ENCODE measurements at regions not wholly inside any gene's neighbourhood (a gene's known extent, or its start where the extent isn't known, plus 50 kb on each side); places are given as distances from the start of the nearest gene placed in this dataset.

- H3K27me3 ChIP-seq, result no peaks in the 10 kb centered on the region
- intact Hi-C loops (cut with DNase I; ENCODE audit: low total_unique reads), result no loop called here
- no peaks in the 10 kb centered on the region for H3K36me3 ChIP-seq
- peaks cover 0 to 4% (median 2%) of the 10 kb centered on the region in 4 donors for H3K9me3 ChIP-seq
- DNase-seq, result no peak
- WGBS, 5 donors, result 66 to 79% (median 72%) methylated on average over 2 of the region's 2 CpGs
- no peak overlapping the region for H3K27ac ChIP-seq
- TF ChIP-seq POLR2A (IDR thresholded peaks at IDR 0.05) (no peak), EP300 (IDR thresholded peaks at IDR 0.05) (no peak), POLR2AphosphoS5 (IDR thresholded peaks at IDR 0.05) (no peak)
- TF ChIP-seq, protein P1, sequence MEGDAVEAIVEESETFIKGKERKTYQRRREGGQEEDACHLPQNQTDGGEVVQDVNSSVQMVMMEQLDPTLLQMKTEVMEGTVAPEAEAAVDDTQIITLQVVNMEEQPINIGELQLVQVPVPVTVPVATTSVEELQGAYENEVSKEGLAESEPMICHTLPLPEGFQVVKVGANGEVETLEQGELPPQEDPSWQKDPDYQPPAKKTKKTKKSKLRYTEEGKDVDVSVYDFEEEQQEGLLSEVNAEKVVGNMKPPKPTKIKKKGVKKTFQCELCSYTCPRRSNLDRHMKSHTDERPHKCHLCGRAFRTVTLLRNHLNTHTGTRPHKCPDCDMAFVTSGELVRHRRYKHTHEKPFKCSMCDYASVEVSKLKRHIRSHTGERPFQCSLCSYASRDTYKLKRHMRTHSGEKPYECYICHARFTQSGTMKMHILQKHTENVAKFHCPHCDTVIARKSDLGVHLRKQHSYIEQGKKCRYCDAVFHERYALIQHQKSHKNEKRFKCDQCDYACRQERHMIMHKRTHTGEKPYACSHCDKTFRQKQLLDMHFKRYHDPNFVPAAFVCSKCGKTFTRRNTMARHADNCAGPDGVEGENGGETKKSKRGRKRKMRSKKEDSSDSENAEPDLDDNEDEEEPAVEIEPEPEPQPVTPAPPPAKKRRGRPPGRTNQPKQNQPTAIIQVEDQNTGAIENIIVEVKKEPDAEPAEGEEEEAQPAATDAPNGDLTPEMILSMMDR (IDR thresholded peaks at IDR 0.05), result no peak
- H3K4me3 ChIP-seq, result no peak overlapping the region
- H3K4me1 ChIP-seq, result no peaks in the 10 kb centered on the region
These were observed 538.3 kb upstream of the PCDH7 start for GRCh38 chr4:30181918-30182317.

DNA sequence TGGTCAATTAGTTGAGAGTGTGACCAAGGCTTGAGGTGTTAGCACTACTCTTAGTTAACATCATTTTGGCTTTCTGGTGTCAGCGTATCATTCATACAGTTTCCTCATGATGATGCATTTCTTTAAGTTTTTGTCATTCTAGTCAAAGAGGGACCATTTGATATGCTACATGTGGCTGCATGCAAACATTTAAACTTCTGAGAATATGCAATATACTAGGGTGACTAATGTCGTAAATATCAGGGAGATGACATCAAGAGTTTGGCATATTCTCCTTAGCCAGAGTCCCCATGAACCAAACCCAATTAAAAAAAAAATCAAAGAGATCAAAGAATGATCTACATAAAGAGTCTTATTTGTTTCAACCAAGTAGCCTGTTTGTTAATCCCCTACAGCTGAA, 537.4 kb upstream of the PCDH7 start:
- TF ChIP-seq POLR2A (IDR thresholded peaks at IDR 0.05) (no peak), EP300 (IDR thresholded peaks at IDR 0.05) (no peak), POLR2AphosphoS5 (IDR thresholded peaks at IDR 0.05) (no peak)
- TF ChIP-seq, protein P1 (IDR thresholded peaks at IDR 0.05), result no peak
- intact Hi-C loops (cut with DNase I; ENCODE audit: low total_unique reads), result no loop called here
- peaks cover 0 to 4% (median 2%) of the 10 kb centered on the region in 4 donors for H3K9me3 ChIP-seq

GRCh38 chr4:30191902-30192301, 528.3 kb upstream of the PCDH7 start:
- no peak for DNase-seq
- intact Hi-C loops (cut with DNase I; ENCODE audit: low total_unique reads), result no loop called here
- no peak for TF ChIP-seq EP300 (IDR thresholded peaks at IDR 0.05)
- TF ChIP-seq, protein P1 (IDR thresholded peaks at IDR 0.05), result no peak
- no peak for TF ChIP-seq POLR2A (IDR thresholded peaks at IDR 0.05)
- no peak for TF ChIP-seq POLR2AphosphoS5 (IDR thresholded peaks at IDR 0.05)
- Histone ChIP-seq H3K27me3 (no peaks in the 10 kb centered on the region), H3K36me3 (no peaks in the 10 kb centered on the region), H3K9me3 (no peaks in the 10 kb centered on the region), H3K27ac (no peak overlapping the region), H3K4me1 (no peaks in the 10 kb centered on the region), H3K4me3 (no peak overlapping the region)

More for the DNA sequence above, 537.4 kb upstream of the PCDH7 start:
- Histone ChIP-seq H3K27ac (no peak overlapping the region), H3K4me3 (no peak overlapping the region), H3K36me3 (no peaks in the 10 kb centered on the region), H3K27me3 (no peaks in the 10 kb centered on the region), H3K4me1 (no peaks in the 10 kb centered on the region)
- no peak for DNase-seq
- WGBS, 5 donors, result 82 to 96% (median 90%) methylated on average over 2 of the region's 2 CpGs

DNA sequence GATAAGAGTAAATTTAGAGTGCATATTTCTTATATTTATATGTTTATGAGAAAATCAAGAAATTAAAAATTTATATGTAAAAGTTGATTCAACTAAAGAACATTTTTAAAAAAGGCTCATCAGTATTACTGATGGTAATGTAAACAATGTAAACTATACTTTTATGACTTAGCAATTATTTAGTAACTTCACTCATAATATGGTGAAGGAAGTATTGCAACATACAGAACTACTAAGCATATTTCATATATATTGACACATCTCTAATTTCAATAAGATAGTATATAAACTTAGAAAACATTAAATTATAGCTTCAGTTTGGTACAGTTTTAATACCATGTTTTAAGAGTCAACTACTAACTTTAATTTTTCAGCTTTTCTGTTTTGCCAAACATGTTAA, 512.8 kb upstream of the PCDH7 start:
- Histone ChIP-seq H3K4me1 (no peaks in the 10 kb centered on the region), H3K4me3 (no peak overlapping the region), H3K27me3 (no peaks in the 10 kb centered on the region), H3K36me3 (no peaks in the 10 kb centered on the region), H3K27ac (no peak overlapping the region), H3K9me3 (peaks cover 0 to 17% (median 4%) of the 10 kb centered on the region in 4 donors)
- no peak for TF ChIP-seq POLR2A (IDR thresholded peaks at IDR 0.05)
- no peak for TF ChIP-seq EP300 (IDR thresholded peaks at IDR 0.05)
- TF ChIP-seq POLR2AphosphoS5 (IDR thresholded peaks at IDR 0.05), result no peak
- TF ChIP-seq, protein P1 (IDR thresholded peaks at IDR 0.05), result no peak
- intact Hi-C loops (cut with DNase I; ENCODE audit: low total_unique reads), result no loop called here
- no peak for DNase-seq
